NCI-H146 (cell line): ENCODE measurements at regions not wholly inside any gene's neighbourhood (a gene's known extent, or its start where the extent isn't known, plus 50 kb on each side); places are given as distances from the start of the nearest gene placed in this dataset.
A peak's percentile ranks its signal among the peaks of the same experiment; 100 is the strongest.

Experiments used
- DNase-seq: peaks from one replicate; lab custom pipeline; 2025; lab: John Stamatoyannopoulos, UW

GRCh38 chr7:9981742-9982349, 991.8 kb upstream of the PHF14 start:
- no peak for DNase-seq

- DNase-seq, result no peak
Observed at GRCh38 chr7:9983048-9983447, 990.6 kb upstream of the PHF14 start.

GRCh38 chr7:10015687-10016086, 958.0 kb upstream of the PHF14 start:
- no peak for DNase-seq

- DNase-seq, result no peak
Observed at GRCh38 chr7:10022480-10022879, 951.2 kb upstream of the PHF14 start.

- peak; percentile 30 for DNase-seq
Observed at GRCh38 chr7:10022957-10023356, 950.7 kb upstream of the PHF14 start.

GRCh38 chr7:10034843-10035556, 938.7 kb upstream of the PHF14 start:
- DNase-seq, result no peak

GRCh38 chr7:10036693-10037092, 937.0 kb upstream of the PHF14 start:
- no peak for DNase-seq

- DNase-seq, result no peak
Observed at GRCh38 chr7:10038351-10038750, 935.3 kb upstream of the PHF14 start.

GRCh38 chr7:10040674-10041073, 933.0 kb upstream of the PHF14 start:
- DNase-seq, result no peak

GRCh38 chr7:10070899-10071298, 902.8 kb upstream of the PHF14 start:
- DNase-seq, result no peak

- DNase-seq, result no peak
Observed at GRCh38 chr7:10075866-10076265, 897.8 kb upstream of the PHF14 start.

- no peak for DNase-seq
Observed at GRCh38 chr7:10076660-10077300, 896.9 kb upstream of the PHF14 start.

GRCh38 chr7:10079572-10079971, 894.1 kb upstream of the PHF14 start:
- DNase-seq, result no peak

GRCh38 chr7:10082896-10083295, 890.8 kb upstream of the PHF14 start:
- no peak for DNase-seq

GRCh38 chr7:10083766-10084165, 889.9 kb upstream of the PHF14 start:
- no peak for DNase-seq

- no peak for DNase-seq
Observed at GRCh38 chr7:10085231-10085630, 888.4 kb upstream of the PHF14 start.

GRCh38 chr7:10100572-10100971, 873.1 kb upstream of the PHF14 start:
- DNase-seq, result no peak

- DNase-seq, result no peak
Observed at GRCh38 chr7:10101351-10101750, 872.3 kb upstream of the PHF14 start.

- no peak for DNase-seq
Observed at GRCh38 chr7:10104292-10104691, 869.4 kb upstream of the PHF14 start.

- no peak for DNase-seq
Observed at GRCh38 chr7:10106609-10107008, 867.1 kb upstream of the PHF14 start.

- no peak for DNase-seq
Observed at GRCh38 chr7:10116511-10116910, 857.2 kb upstream of the PHF14 start.

GRCh38 chr7:10117815-10118214, 855.9 kb upstream of the PHF14 start:
- no peak for DNase-seq

- no peak for DNase-seq
Observed at GRCh38 chr7:10120936-10121335, 852.7 kb upstream of the PHF14 start.
